NCI-H1436 treated with DMSO at 0.1 percent for 48 hours (cell line): ENCODE measurements at regions not wholly inside any gene's neighbourhood (a gene's known extent, or its start where the extent isn't known, plus 50 kb on each side); places are given as distances from the start of the nearest gene placed in this dataset.

Experiments used
- DNase-seq: peaks from one replicate; lab custom pipeline; 2025; lab: John Stamatoyannopoulos, UW

GRCh38 chr2:7210712-7211111 lies 293.5 kb downstream of the RNF144A start:
- no peak for DNase-seq

- peak; percentile 67 for DNase-seq
These were observed 308.6 kb downstream of the RNF144A start for GRCh38 chr2:7225848-7226247.

GRCh38 chr2:7226501-7226900 lies 309.3 kb downstream of the RNF144A start:
- no peak for DNase-seq

- no peak for DNase-seq
These were observed 315.9 kb downstream of the RNF144A start for GRCh38 chr2:7233126-7233525.

GRCh38 chr2:7237466-7237865 lies 320.3 kb downstream of the RNF144A start:
- DNase-seq: no peak

GRCh38 chr2:7239078-7239477 lies 321.9 kb downstream of the RNF144A start:
- DNase-seq: no peak

- DNase-seq: no peak
These were observed 324.0 kb downstream of the RNF144A start for GRCh38 chr2:7241041-7241745.

GRCh38 chr2:7242189-7242867 lies 325.1 kb downstream of the RNF144A start:
- DNase-seq: no peak

GRCh38 chr2:7243276-7243675 lies 326.1 kb downstream of the RNF144A start:
- DNase-seq: no peak

GRCh38 chr2:7256377-7256776 lies 339.2 kb downstream of the RNF144A start:
- DNase-seq: no peak

GRCh38 chr2:7262727-7263126 lies 345.5 kb downstream of the RNF144A start:
- no peak for DNase-seq

- no peak for DNase-seq
These were observed 347.6 kb downstream of the RNF144A start for GRCh38 chr2:7264791-7265190.

GRCh38 chr2:7265286-7265685 lies 348.1 kb downstream of the RNF144A start:
- no peak for DNase-seq

GRCh38 chr2:7269106-7269643 lies 352.0 kb downstream of the RNF144A start:
- DNase-seq: no peak

GRCh38 chr2:7270011-7270431 lies 352.8 kb downstream of the RNF144A start:
- DNase-seq: no peak

GRCh38 chr2:7272210-7272609 lies 355.0 kb downstream of the RNF144A start:
- DNase-seq: no peak

- no peak for DNase-seq
These were observed 361.8 kb downstream of the RNF144A start for GRCh38 chr2:7278984-7279383.

- DNase-seq: no peak
These were observed 362.3 kb downstream of the RNF144A start for GRCh38 chr2:7279421-7279949.

- DNase-seq: no peak
These were observed 363.6 kb downstream of the RNF144A start for GRCh38 chr2:7280790-7281189.

- no peak for DNase-seq
These were observed 364.3 kb downstream of the RNF144A start for GRCh38 chr2:7281231-7282201.

GRCh38 chr2:7286120-7286519 lies 368.9 kb downstream of the RNF144A start:
- DNase-seq: no peak

- DNase-seq: no peak
These were observed 371.3 kb downstream of the RNF144A start for GRCh38 chr2:7288484-7288883.
